ENCODE measurements at regions not wholly inside any gene's neighbourhood (a gene's known extent, or its start where the extent isn't known, plus 50 kb on each side); places are given as distances from the start of the nearest gene placed in this dataset.
"Not testable (repeated sequence)": the region's sequence is repeated elsewhere in the genome, so short reads cannot be mapped to it uniquely, and the experiment has no call there.

GRCh38 chr2:87654136-87654814 is 93.6 kb upstream of the PLGLB2 start:
- TF ChIP-seq MAX (IDR thresholded peaks at IDR 0.05; ENCODE audit: low read depth, low read length); CTCF (IDR thresholded peaks at IDR 0.05; ENCODE audit: low read depth, low read length); POLR2A (IDR thresholded peaks at IDR 0.05; ENCODE audit: extremely low read depth, insufficient read length); MYC (IDR thresholded peaks at IDR 0.05; ENCODE audit: low read depth, low read length): not testable (repeated sequence)
